ENCODE measurements at regions not wholly inside any gene's neighbourhood (a gene's known extent, or its start where the extent isn't known, plus 50 kb on each side); places are given as distances from the start of the nearest gene placed in this dataset.

DNA sequence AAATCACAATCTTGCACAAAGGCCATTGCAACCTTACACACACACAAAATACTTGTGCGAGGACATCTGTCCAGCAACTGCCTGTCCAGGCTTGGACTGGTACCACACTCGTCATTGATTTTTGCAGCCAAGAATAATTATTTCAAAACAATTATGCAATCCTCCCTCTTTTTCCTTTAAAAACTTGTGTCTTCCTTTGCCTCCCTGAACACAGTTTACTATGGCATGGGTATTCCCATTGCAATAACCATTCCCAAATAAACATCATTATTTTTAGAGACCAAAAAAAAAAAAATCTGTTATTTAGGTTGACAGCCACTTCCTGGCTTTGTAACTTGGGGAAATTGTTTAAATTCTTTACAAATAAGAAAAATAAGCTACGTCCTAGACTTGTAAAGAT is 54.0 kb downstream of the C11orf91 start:
- no peak overlapping the region for H2AFZ ChIP-seq (ENCODE audit: low read length)
- H3K4me3 ChIP-seq (ENCODE audit: low read length): no peak overlapping the region
- no peak overlapping the region for H3K27ac ChIP-seq (ENCODE audit: low read length)
- TF ChIP-seq EZH2phosphoT487 (IDR thresholded peaks at IDR 0.05; ENCODE audit: borderline replicate concordance, low read length): no peak
- TF ChIP-seq EZH2 (IDR thresholded peaks at IDR 0.05; ENCODE audit: low read length, unreplicated experiment): no peak
- TF ChIP-seq, protein P1, sequence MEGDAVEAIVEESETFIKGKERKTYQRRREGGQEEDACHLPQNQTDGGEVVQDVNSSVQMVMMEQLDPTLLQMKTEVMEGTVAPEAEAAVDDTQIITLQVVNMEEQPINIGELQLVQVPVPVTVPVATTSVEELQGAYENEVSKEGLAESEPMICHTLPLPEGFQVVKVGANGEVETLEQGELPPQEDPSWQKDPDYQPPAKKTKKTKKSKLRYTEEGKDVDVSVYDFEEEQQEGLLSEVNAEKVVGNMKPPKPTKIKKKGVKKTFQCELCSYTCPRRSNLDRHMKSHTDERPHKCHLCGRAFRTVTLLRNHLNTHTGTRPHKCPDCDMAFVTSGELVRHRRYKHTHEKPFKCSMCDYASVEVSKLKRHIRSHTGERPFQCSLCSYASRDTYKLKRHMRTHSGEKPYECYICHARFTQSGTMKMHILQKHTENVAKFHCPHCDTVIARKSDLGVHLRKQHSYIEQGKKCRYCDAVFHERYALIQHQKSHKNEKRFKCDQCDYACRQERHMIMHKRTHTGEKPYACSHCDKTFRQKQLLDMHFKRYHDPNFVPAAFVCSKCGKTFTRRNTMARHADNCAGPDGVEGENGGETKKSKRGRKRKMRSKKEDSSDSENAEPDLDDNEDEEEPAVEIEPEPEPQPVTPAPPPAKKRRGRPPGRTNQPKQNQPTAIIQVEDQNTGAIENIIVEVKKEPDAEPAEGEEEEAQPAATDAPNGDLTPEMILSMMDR (conservative IDR thresholded peaks at IDR 0.05; ENCODE audit: low read depth, low read length): no peak
- BruUV-seq (replicated peaks): no TSS peak
- peaks cover 5% of the 10 kb centered on the region for H3K4me1 ChIP-seq (ENCODE audit: insufficient read depth, low read length)
- peaks cover 3% of the 10 kb centered on the region for H3F3A ChIP-seq (ENCODE audit: low read length, unreplicated experiment)
- no peak for ATAC-seq
- H3K9me3 ChIP-seq (ENCODE audit: low read length): no peaks in the 10 kb centered on the region
- ChIA-PET POLR2A (ENCODE audit: unreplicated experiment) (no interaction called here), CTCF (no interaction called here)
- H3K9ac ChIP-seq (ENCODE audit: low read length): no peak overlapping the region
- H3K27me3 ChIP-seq (ENCODE audit: low read length): no peaks in the 10 kb centered on the region
- H4K20me1 ChIP-seq (ENCODE audit: low read length): no peaks in the 10 kb centered on the region
- H3K36me3 ChIP-seq (ENCODE audit: low read depth, low read length): no peaks in the 10 kb centered on the region
- no peak for DNase-seq
- H3K79me2 ChIP-seq (ENCODE audit: low read length): no peaks in the 10 kb centered on the region
- H3K4me2 ChIP-seq (ENCODE audit: low read length): no peak overlapping the region
- no peaks in the 10 kb centered on the region for H3K9me2 ChIP-seq (replicated peaks; ENCODE audit: low read length)
- intact Hi-C loops (cut with micrococcal nuclease): no loop called here

DNA sequence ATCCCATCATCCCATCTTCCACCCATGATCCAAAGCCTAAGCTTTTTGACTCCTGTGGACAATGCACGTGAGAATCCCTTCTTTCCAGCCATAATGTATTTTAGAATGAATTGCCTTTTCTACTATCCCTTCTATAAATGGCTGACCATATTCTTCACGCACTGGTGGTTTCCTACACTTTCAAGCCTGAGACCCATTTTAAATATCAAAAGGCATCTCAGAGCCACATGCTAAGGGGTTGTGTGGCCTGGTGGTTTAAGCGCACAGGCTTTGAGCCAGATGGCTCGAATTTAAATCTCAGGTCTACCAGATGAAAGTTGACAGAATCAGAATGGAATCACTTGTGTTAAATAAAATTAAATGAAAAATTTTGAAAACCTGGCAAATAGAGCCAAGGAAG is 54.5 kb downstream of the C11orf91 start:
- no peak overlapping the region for H3K27ac ChIP-seq (ENCODE audit: low read length)
- CTCF ChIA-PET: no interaction called here
- ATAC-seq: no peak
- H3K4me3 ChIP-seq (ENCODE audit: low read length): no peak overlapping the region
- H3K36me3 ChIP-seq (ENCODE audit: low read depth, low read length): no peaks in the 10 kb centered on the region
- H3K4me2 ChIP-seq (ENCODE audit: low read length): no peak overlapping the region
- POLR2A ChIA-PET (ENCODE audit: unreplicated experiment): no interaction called here
- TF ChIP-seq, protein P1 (conservative IDR thresholded peaks at IDR 0.05; ENCODE audit: low read depth, low read length): no peak
- no peak for TF ChIP-seq EZH2phosphoT487 (IDR thresholded peaks at IDR 0.05; ENCODE audit: borderline replicate concordance, low read length)
- TF ChIP-seq EZH2 (IDR thresholded peaks at IDR 0.05; ENCODE audit: low read length, unreplicated experiment): no peak
- H3F3A ChIP-seq (ENCODE audit: low read length, unreplicated experiment): peaks cover 3% of the 10 kb centered on the region
- H2AFZ ChIP-seq (ENCODE audit: low read length): no peak overlapping the region
- no peaks in the 10 kb centered on the region for H3K9me2 ChIP-seq (replicated peaks; ENCODE audit: low read length)
- intact Hi-C loops (cut with micrococcal nuclease): no loop called here
- H3K27me3 ChIP-seq (ENCODE audit: low read length): no peaks in the 10 kb centered on the region
- peaks cover 5% of the 10 kb centered on the region for H3K4me1 ChIP-seq (ENCODE audit: insufficient read depth, low read length)
- no peaks in the 10 kb centered on the region for H3K9me3 ChIP-seq (ENCODE audit: low read length)
- H4K20me1 ChIP-seq (ENCODE audit: low read length): no peaks in the 10 kb centered on the region
- DNase-seq: no peak
- H3K79me2 ChIP-seq (ENCODE audit: low read length): no peaks in the 10 kb centered on the region
- BruUV-seq (replicated peaks): no TSS peak
- no peak overlapping the region for H3K9ac ChIP-seq (ENCODE audit: low read length)

DNA sequence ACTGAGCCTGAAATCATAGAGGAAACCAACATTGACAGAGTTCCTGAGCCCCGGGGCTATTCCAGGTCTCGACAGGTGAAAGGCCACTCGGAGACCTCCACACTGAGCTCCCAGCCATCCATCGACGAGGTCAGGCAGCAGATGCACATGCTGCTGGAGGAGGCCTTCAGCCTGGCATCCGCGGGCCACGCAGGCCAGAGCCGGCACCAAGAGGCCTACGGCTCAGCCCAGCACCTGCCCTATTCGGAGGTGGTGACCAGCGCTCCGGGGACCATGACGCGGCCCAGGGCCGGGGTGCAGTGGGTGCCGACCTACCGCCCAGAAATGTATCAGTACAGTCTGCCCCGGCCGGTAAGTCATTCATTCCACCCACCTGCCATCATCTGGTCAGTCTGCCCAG is 54.9 kb downstream of the C11orf91 start:
- Histone ChIP-seq H4K20me1 (ENCODE audit: low read length) (no peaks in the 10 kb centered on the region), H3K36me3 (ENCODE audit: low read depth, low read length) (no peaks in the 10 kb centered on the region), H3K4me2 (ENCODE audit: low read length) (no peak overlapping the region), H3K27ac (ENCODE audit: low read length) (no peak overlapping the region), H3K27me3 (ENCODE audit: low read length) (no peaks in the 10 kb centered on the region), H3K9me2 (replicated peaks; ENCODE audit: low read length) (no peaks in the 10 kb centered on the region), H3K4me3 (ENCODE audit: low read length) (no peak overlapping the region), H3K4me1 (ENCODE audit: insufficient read depth, low read length) (peaks cover 5% of the 10 kb centered on the region), H3F3A (ENCODE audit: low read length, unreplicated experiment) (peaks cover 3% of the 10 kb centered on the region), H3K9me3 (ENCODE audit: low read length) (no peaks in the 10 kb centered on the region), H3K9ac (ENCODE audit: low read length) (no peak overlapping the region), H3K79me2 (ENCODE audit: low read length) (no peaks in the 10 kb centered on the region), H2AFZ (ENCODE audit: low read length) (no peak overlapping the region)
- no peak for TF ChIP-seq EZH2 (IDR thresholded peaks at IDR 0.05; ENCODE audit: low read length, unreplicated experiment)
- no peak for TF ChIP-seq EZH2phosphoT487 (IDR thresholded peaks at IDR 0.05; ENCODE audit: borderline replicate concordance, low read length)
- TF ChIP-seq, protein P1 (conservative IDR thresholded peaks at IDR 0.05; ENCODE audit: low read depth, low read length): no peak
- intact Hi-C loops (cut with micrococcal nuclease): no loop called here
- ChIA-PET POLR2A (ENCODE audit: unreplicated experiment) (no interaction called here), CTCF (no interaction called here)
- BruUV-seq (replicated peaks): no TSS peak
- DNase-seq (no peak), ATAC-seq (no peak)

Measured in PC-3 (cell line).